A172 (cell line): ENCODE measurements at regions not wholly inside any gene's neighbourhood (a gene's known extent, or its start where the extent isn't known, plus 50 kb on each side); places are given as distances from the start of the nearest gene placed in this dataset.

Experiments
- DNase-seq: peaks from one replicate; pipeline ENCODE4 v3.0.0-alpha.2; 2015; ENCODE audit warnings: low spot score

DNA sequence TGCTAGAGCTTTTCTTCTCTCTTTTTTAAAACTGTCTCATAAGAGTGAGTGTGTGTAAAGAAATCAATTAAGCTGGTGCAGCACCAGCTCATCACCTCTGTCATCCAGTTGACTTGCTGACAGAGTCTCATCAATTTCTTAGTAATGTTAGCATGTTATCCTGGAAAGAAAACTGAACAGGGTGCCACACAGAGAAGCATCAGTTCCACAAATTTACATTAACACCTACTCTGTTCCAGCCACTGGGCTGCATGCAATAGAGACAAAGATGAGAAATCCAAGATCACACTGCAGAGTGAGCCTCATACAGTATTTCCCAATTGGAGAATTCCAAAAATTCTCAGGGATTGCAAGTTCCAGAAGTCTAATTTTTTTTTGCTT is 207.0 kb upstream of the CITED2 start:
- no peak for DNase-seq

DNA sequence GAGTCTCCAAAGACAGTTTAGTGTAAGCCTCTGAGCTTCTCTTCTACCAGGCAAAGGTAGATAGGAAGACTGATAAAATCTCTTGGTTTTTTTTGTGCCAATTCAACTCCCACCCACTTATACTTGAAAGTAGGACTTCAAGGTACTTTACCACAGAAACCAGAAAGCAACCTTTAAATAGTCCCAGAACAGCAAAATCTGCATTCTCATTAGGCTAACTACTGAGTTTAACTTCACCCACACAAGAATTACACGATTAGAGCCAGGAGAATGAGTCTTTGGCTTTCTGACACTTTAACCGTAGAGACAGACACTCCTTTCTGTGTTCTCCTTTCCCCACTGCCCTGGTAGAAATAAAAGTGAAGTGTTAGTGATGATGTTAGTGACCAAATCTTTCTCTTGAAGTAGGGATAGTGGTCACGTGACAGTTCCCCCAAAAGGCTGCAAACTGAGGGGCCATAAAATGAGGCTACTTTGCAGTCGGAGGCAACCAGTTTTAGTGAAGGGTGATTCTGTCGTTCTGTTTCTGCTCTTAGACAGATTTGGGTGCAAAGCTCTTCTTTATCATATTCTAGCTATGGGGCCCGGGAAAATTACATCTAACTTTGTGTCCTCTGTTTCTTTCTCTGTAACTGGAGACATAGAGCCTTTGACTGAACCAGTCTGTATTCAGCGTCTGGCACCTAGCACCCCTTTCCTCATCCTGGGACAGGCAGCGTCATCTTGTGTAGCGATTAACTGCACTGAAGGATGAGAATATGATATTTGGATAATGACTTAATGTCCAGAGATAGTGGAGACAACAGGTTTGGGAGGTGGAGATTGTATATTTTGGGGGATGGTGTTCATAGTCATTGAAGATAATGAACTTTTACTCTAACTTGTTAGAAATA is 206.4 kb upstream of the CITED2 start:
- no peak for DNase-seq

DNA sequence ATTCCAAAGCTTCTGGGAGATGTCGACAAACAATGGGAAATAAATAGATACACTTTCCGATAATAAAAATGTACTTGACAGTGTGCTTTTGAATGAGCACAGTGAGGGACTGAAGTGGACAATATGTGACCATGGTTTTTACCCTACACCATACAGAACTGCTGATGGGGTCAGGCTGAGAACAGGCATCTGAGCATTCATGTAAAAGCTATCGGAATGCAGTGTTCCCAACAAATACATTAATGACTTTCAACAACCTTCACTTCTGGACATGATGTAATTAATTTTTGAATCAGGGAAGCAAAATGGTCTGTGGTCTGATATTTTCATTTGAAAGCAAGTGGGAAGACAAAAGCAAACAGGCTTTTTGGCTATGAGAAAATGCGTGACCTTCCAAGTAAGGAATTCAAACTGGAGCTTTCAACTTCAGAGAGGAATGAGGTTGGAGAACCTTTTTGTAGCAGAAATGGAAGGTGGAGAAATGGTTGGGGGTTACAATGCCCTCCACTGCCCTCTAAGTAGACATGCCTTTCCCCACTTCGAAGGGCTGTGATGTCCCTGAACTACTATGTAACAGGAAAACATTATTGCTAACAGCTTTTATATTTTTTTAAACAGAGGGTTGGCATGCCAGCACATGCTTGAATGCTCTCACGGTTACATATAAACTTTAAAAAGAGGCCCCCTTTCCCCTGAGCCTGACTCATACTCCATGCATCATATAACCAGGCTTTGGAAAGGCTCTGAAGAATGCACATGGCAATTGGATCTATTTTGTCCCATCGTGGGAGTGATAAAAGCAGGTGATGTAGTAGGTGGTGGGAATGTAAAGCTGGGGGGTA is 203.5 kb upstream of the CITED2 start:
- DNase-seq: peak; percentile 25

DNA sequence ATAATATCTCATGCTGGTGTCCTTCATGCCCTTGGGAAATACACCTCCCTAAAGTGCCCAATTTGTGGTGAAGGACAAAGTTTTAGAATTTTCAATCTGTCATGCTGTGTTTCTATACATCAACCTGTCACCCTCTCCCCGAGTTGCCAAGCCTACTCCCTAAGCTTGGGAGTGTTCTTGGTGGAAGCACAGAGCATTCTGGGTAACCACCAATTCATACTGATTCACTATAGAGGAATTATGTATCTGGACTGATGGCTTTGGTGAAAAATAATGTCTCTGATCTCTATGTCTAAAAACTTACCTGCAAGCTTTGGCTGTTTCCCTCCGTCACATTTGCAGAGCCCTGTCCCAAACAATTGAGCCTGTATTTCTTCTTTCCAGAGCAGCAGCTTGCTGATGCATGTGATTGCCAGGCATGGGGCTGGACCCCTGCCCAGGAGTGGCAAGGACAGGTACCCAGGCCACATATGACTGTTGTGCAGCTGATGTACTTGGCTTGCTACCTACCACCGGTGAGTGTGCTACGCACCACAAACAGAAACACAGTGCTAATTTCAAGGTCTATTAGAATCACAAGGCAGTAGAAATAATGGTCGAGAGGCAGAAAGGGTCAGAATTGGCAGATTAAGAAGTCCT is 202.8 kb upstream of the CITED2 start:
- DNase-seq: peak; percentile 21

DNA sequence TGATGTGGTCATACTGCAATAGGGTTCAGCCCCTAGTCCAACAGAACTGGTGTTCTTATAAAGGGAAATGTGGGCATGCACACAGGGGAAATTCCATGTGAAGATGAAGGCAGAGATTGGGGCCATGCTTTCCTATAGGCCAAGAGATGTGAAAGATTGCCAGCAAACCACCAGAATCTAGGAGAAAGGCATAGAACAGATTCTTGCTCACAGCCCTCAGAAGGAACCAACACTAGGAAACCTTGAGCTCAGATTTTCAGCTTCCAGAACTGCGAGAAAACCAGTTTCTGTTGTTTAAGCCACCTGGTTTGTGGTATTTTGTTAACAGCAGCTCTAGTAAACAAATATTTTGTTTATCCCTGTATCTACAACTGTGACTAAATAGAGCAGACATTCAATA is 197.6 kb upstream of the CITED2 start:
- DNase-seq: no peak

DNA sequence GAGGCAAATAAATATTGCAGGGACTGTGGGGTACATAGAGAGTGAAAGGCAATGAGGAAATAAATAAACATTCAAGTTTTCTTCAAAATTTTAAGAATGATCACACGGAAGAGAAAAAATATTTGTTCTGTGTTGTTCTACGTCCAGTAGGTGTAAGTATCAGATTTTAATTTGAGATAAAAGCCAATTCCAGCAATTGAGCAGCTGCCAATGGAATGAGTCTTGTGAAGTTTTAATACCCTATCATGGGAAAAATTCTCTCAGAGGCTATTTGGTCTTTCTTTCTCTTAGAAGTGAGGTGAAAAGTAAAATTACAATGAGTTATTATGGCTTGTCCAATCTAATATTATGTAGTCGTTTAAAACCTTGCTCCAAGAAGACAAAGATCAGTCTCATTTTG is 195.7 kb upstream of the CITED2 start:
- DNase-seq: no peak

DNA sequence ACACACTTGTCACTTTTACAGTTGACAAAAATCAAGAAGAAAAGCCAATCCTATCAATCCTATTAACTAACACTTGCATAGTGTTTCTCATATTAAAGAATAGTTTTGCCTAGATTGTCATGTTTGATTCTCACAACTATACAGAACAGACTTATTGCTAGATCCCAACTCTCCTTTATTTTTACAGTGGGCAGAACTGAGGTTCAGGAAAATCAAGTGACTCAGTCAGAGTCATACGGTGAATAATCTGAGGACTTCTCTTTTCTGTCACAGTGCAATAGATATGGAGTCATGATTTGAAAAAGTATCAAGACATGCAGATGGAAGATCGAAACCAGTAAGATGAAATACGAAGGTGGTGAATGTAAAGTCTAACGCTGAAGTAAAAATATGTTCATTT is 195.1 kb upstream of the CITED2 start:
- DNase-seq: peak; percentile 45

DNA sequence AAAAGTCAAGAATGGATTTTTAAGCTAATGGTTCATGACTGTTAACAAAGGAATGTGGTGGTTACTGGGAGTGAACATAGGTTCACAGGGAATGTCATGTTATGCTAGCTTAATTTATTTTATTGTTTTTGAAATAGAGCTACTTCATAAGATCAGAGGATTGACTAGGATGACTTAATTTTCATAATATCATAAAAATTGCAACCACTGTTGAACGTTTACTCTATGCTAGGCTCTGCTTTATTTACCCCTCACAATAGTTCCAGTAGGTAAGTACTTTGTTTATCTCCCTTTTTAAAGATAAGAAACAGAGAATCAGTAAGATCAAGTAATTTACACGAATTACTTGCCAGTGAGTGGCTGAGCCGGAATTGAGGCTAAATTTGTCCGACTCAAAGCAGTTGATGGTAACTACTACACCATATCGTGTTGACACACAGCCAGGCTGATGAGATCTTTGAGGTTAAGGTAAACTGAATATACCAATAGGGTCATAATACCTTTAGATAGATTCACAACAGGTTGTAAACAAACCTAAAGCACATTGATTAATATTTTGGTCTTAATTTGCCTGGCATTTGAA is 194.6 kb upstream of the CITED2 start:
- peak; percentile 84 for DNase-seq

DNA sequence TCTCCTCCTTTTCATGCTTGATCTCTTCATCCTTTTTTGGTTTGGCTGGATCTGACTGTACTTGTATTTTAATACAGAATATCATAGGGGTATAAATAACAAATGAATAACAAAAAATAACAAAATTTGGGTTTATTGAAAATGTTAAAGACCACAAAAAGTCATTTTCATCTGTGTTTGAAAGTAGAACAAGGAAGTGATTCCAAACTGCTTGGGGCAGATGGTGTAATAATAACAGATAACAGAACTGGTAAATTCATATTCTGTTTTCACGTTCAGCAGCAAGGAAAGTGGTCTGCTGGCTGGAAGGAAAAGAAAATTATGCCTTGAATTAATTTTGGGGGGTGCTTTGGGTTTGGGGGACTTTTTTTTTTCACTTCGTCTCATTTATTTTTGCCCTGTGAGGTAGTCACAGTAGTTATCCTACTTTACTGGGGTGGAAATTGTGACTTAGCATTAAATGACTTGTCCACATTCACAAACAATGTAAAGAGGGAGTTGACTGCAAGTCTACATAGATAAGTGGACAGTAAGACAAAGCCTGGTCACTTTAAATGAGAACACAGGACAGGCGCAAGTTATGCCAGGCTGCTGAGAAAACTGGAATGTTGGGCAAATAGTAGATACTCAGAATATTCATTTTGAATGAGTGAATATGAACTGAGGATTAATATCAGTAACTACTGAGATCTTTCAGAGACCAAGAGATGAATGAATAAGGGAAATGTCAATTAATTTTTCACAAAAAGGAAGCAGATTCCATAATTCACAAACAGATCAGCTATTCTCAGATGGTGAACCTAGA is 193.9 kb upstream of the CITED2 start:
- DNase-seq: no peak

DNA sequence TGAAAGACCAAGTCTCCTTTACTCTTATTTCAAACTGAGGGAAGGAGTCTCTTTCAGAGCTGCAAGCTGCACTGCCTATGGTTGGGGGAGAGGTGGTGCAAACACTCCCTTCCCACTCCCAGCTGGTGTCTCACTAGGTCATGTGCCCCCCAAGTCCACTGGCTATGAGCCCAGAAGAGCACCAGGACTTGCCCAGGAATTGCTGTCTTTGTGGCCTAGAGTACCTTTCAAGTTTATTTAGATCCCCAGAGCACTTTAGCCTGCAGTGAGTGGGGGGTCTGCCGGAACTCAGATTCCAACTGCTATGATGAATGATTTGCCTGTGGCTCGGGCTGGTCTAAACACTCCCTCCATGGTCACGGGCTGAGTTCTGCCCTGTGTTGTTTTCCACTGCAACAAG is 192.6 kb upstream of the CITED2 start:
- DNase-seq: peak; percentile 53

DNA sequence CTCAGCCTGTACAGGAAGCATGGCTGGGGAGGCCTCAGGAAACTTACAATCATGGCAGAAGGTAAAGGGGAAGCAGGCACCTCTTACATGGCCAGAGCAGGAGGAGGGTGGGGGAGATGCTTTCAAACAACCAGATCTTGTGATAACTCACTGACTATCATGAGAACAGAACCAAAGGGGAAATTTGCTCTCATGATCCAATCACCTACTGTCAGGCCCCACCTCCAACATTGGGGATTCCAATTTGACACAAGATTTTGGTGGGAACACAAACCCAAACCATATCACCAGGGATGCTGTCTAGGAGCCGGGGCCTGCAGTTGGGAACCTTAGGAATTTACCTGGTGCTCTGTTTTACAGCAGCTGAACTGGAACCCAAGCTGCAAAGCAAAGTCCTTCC is 191.1 kb upstream of the CITED2 start:
- DNase-seq: no peak

DNA sequence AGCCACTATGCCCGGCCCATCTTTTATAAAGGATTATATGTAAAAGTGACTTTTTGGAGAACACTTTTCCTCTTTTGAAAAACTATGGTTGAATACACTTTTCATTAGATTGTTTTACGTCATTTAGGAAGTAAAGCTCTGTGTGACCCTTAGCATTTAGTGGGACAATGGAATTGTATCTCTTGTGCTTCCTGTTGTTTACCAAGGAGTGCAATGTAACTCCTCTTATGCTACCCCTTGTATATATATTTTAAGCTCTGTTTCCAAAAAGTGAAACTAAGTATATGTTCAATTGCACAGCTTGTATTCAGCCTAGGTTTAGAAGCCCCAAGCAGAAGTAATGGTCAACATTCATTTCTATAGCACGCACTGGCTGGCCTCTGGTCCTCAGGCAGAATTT is 183.1 kb upstream of the CITED2 start:
- no peak for DNase-seq

DNA sequence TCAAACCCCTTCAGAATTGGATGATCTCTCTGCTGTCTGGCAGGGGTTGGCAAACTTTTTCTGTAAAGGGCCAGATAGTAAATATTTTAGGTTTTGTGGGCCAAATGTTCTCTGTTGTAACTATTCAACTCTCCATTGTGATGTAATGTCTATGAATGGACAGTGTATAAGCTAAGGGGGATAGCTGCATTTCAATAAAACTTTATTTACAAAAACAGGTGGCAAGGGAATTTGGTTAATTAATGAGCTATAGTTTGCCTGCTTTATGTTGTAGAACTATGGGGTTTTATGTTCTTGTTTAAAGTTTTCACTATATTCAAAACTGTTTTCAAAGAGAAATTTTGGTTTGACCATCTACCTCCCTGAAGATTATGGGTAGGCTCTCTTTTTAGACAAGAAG is 182.1 kb upstream of the CITED2 start:
- DNase-seq: no peak

DNA sequence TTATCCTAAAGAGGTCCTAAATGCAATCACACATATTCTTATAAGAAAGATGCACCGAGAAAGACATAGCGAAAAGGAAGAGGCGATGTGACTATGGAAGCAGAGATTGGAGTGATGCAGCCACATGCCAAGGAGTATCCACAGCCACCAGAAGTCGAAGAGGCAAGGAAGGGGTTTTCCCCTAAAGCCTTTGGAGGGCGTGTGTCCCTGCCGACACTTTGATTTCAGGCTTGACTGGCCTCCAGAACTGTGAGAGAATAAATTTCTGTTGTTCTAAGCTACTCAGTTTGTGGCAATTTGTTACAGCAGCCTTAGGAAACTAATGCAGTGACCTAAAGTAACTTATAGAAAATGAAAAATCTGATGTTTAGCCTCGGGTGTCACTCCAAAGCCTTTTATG is 179.5 kb upstream of the CITED2 start:
- DNase-seq: no peak

DNA sequence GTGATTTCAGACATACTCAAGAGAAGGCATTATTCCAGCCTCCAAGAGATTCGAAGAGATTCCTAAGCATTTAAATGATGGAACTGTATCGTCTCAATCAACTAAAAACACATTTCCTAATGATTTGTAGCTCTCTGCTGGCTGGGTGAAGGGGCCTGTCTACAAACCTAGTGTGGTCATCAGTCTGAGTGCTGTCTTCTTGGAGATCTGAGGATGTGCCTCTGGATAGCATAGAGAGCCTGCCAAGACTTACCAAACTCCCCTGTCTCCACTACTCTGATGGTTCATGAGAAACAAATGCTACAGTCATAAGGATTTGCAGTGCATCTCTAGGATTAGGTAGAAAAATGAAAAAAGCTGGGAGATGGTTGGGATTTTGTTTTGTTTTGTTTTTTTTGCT is 176.9 kb upstream of the CITED2 start:
- DNase-seq: no peak

DNA sequence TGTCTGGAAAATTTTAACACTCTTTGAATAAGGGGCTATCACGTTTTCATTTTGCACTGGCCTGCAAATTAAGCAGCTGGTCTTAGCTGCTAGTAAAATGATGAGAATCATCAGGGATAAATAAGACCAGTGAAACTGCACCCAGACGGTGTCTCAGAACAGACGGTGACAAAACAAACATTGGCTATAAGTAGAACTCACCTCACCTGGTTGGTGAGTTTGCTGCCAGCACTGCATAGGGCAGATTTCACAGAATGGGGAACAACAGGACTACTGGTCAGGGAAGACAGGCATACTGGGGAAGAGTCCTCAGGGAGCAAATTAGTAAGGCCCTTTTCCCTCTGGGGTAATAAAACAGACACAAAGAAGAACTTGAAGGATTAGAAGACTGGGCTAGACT is 175.9 kb upstream of the CITED2 start:
- no peak for DNase-seq

DNA sequence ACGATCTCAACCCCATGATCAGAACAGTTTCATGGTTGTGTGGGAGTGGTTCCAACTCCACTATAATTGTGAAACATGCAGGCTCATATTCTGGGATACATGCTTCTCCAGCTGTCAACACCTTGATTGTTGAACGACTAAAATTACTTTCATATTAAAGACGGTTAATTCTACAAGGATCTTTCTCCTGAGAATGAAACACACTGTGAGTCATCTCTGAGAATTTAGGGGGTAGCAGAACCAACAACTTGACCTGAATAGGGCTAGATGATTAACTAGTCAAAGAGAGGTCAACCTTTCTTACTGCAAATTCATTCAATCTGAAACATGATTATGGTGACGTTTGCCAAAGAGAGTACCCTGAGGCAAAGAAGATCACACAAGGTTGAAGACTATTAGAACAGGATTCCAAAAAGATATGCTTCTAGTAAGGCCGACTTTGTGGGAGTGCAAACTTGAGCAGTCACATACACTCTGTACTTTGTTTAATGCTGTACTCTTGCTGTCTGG is 175.2 kb upstream of the CITED2 start:
- DNase-seq: no peak

DNA sequence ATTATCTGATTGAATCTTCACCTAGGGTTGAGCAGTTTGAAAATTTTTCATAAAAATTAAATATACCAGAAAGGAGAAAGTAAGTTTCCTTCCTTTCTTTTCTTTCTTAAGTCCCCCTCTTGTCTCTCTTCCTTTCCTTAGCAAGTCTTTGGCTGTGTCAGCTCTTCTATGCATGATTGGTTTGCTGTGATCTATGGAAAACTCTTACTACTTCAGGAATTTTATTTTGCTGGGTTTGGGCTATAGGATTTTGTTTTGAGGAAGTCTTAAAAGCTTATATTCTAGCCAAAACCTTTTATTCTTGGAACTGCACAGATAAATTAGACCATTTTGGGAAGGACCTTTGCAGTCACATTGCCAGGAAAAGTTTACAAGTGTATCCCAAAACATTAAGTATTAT is 173.4 kb upstream of the CITED2 start:
- DNase-seq: no peak

DNA sequence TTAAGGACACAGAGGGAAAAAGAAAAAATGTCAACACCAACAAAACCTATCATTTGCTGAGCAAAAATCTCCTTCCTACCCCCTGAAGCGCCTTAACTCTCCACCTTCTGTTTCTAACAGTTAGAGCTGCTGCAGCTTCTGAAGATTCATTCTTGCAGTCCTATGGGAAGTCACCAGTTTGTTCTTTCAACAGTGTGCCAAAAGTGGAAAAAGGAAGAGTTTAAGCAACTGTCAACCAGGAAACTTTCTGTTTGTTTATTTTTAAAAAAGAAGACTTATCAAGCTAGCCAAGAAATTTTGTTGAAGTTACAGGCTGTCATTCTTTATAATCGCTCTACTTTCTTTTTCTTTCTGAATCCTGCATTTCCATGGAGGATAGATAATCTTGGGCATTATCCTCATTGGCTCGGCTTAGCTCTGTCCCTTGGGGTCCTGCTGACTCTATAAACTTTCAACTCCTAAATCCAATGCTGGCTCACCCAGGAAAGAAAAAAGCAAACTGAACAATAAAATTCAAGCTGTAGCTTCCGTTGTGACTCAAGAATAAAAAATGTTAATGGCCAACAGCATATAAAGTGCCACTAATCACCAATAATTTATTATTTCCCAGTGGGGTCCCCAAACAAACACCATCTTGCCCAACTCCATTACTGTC is 172.8 kb upstream of the CITED2 start:
- DNase-seq: peak; percentile 13

DNA sequence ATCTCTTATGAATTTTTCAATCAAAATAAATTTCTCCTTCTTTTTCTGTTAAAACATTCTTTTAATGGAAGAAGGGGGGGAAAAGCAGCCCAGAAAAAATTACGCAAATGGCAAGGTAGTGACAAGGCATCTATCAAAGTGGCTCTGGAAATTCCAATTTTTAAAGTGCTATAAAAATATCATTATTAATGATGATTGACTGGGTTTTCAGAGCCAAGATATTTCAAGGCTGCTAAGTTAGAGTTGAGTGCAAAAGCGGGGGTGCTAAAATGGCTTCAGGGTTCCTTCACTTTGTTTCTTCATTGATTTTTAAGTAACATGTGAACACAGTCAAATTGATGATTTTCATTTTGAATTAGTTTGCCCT is 171.6 kb upstream of the CITED2 start:
- no peak for DNase-seq
